ENCODE measurements at regions not wholly inside any gene's neighbourhood (a gene's known extent, or its start where the extent isn't known, plus 50 kb on each side); places are given as distances from the start of the nearest gene placed in this dataset.

DNA sequence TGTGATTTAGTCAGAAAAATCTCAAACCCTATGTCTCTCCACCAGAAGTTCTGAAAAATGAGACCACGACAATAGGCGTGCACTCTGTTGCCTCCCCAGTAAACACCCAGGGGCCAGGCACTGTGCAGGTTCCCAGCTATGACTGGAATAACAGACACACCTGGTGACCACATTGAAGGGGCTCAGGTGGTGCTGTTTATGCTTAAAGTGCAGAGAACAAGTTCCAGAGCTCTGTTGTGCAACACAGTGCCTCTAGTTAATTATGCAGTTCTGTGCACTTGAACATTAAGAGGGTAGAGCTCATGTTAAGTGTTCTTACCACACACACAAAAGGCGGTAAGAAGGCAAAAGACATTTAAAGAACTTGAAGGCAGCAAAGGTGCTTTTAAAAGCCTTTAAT lies 52.6 kb upstream of the AFF3 start:
- TF ChIP-seq, protein P1, sequence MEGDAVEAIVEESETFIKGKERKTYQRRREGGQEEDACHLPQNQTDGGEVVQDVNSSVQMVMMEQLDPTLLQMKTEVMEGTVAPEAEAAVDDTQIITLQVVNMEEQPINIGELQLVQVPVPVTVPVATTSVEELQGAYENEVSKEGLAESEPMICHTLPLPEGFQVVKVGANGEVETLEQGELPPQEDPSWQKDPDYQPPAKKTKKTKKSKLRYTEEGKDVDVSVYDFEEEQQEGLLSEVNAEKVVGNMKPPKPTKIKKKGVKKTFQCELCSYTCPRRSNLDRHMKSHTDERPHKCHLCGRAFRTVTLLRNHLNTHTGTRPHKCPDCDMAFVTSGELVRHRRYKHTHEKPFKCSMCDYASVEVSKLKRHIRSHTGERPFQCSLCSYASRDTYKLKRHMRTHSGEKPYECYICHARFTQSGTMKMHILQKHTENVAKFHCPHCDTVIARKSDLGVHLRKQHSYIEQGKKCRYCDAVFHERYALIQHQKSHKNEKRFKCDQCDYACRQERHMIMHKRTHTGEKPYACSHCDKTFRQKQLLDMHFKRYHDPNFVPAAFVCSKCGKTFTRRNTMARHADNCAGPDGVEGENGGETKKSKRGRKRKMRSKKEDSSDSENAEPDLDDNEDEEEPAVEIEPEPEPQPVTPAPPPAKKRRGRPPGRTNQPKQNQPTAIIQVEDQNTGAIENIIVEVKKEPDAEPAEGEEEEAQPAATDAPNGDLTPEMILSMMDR (IDR thresholded peaks at IDR 0.05), result no peak
- no peak for TF ChIP-seq POLR2A (IDR thresholded peaks at IDR 0.05)

All from prostate gland (tissue), 2 donors.